CD14-positive monocyte (primary cell): ENCODE measurements at regions not wholly inside any gene's neighbourhood (a gene's known extent, or its start where the extent isn't known, plus 50 kb on each side); places are given as distances from the start of the nearest gene placed in this dataset.

Source experiments
- DNase-seq, 3 donors: peaks; one replicate each; pipeline ENCODE4 v3.0.0-alpha.2; 2011 to 2022
- H2AFZ ChIP-seq: 2 replicates; pipeline ENCODE4 v1.6.0; 2012; ENCODE audit warnings: mild to moderate bottlenecking, low read depth, low read length, inconsistent platforms; ENCODE audit not compliant: insufficient read depth, poor library complexity, severe bottlenecking
- H3K27ac ChIP-seq, 2 donors: 1 replicate in 1 of 2; 2 replicates in 1 of 2; pipeline ENCODE4 v1.5.1; 2012 to 2013; ENCODE audit warnings: low read length in 2 of 2, control low read depth in 1 of 2, inconsistent platforms in 1 of 2, low read depth in 1 of 2, mild to moderate bottlenecking in 1 of 2
- H3K27me3 ChIP-seq, 2 donors: one replicate each; pipeline versions ENCODE4 v1.6.0 to v1.6.1; 2011 to 2013; ENCODE audit warnings: low read length in 2 of 2; ENCODE audit not compliant: control insufficient read depth in 2 of 2, insufficient read depth in 2 of 2
- H3K36me3 ChIP-seq, 2 donors: replicated peaks in 1 of 2; 1 replicate in 1 of 2; 2 replicates in 1 of 2; pipeline versions ENCODE4 v1.5.1 to v1.6.1; 2012 to 2013; ENCODE audit warnings: low read length in 2 of 2, control low read depth in 1 of 2, inconsistent platforms in 1 of 2, mild to moderate bottlenecking in 1 of 2; ENCODE audit not compliant: insufficient read depth in 2 of 2, control insufficient read depth in 1 of 2
- H3K4me1 ChIP-seq, 2 donors: 1 replicate in 1 of 2; 2 replicates in 1 of 2; pipeline versions ENCODE4 v1.5.1 to v1.6.1; 2012 to 2013; ENCODE audit warnings: low read length in 2 of 2, control low read depth in 1 of 2, inconsistent platforms in 1 of 2, mild to moderate bottlenecking in 1 of 2, moderate library complexity in 1 of 2; ENCODE audit not compliant: insufficient read depth in 2 of 2, control insufficient read depth in 1 of 2
- H3K4me2 ChIP-seq: replicated peaks from 2 replicates; pipeline ENCODE3; 2012; ENCODE audit warnings: low read length, moderate library complexity, mild to moderate bottlenecking; ENCODE audit not compliant: poor library complexity, severe bottlenecking; ENCODE audit errors: extremely low read depth
- H3K4me3 ChIP-seq, 3 experiments: fragments of 200-600 bp in 1 of 3; sonication (generic) in 1 of 3; replicated peaks in 1 of 3; 1 replicate in 2 of 3; 2 replicates in 1 of 3; pipeline ENCODE4 v1.5.1; 2011 to 2013; ENCODE audit warnings: low read length in 3 of 3, mild to moderate bottlenecking in 3 of 3, control low read depth in 2 of 3, low read depth in 2 of 3, inconsistent platforms in 1 of 3, moderate library complexity in 1 of 3
- H3K79me2 ChIP-seq: 2 replicates; pipeline ENCODE4 v1.6.0; 2012; ENCODE audit warnings: mild to moderate bottlenecking, control low read depth, inconsistent platforms, low read length, moderate library complexity; ENCODE audit not compliant: insufficient read depth
- H3K9ac ChIP-seq: 2 replicates; pipeline ENCODE4 v1.6.0; 2017; ENCODE audit warnings: low read length, mild to moderate bottlenecking; ENCODE audit not compliant: insufficient read depth, poor library complexity, severe bottlenecking
- H3K9me3 ChIP-seq, 2 donors: replicated peaks in 1 of 2; 1 replicate in 1 of 2; 2 replicates in 1 of 2; pipeline versions ENCODE4 v1.5.1 to v1.6.1; 2012 to 2013; ENCODE audit warnings: low read length in 2 of 2, control low read depth in 1 of 2; ENCODE audit not compliant: control insufficient read depth in 1 of 2, insufficient read depth in 1 of 2
- H4K20me1 ChIP-seq: 2 replicates; pipeline ENCODE4 v1.6.0; 2012; ENCODE audit warnings: mild to moderate bottlenecking, low read length, control low read depth, moderate library complexity; ENCODE audit not compliant: insufficient read depth
- H3K27ac Mint-ChIP-seq, 7 donors: one replicate each; pipeline ENCODE4 v1.8.0; 2020; ENCODE audit warnings: mild to moderate bottlenecking in 7 of 7, mixed read lengths in 7 of 7, moderate library complexity in 6 of 7, inconsistent platforms in 2 of 7
- H3K27me3 Mint-ChIP-seq, 3 donors: one replicate each; pipeline ENCODE4 v1.8.0; 2021 to 2022; ENCODE audit warnings: low read depth in 3 of 3, mild to moderate bottlenecking in 3 of 3, mixed read lengths in 3 of 3, moderate library complexity in 3 of 3, inconsistent platforms in 1 of 3
- H3K36me3 Mint-ChIP-seq, 2 donors: one replicate each; pipeline ENCODE4 v1.8.0; 2020; ENCODE audit warnings: mixed read lengths in 2 of 2, inconsistent platforms in 1 of 2, mild to moderate bottlenecking in 1 of 2
- H3K4me1 Mint-ChIP-seq: one replicate; pipeline ENCODE4 v1.8.0; 2020; ENCODE audit warnings: mild to moderate bottlenecking, mixed read lengths
- H3K4me3 Mint-ChIP-seq, 2 donors: one replicate each; pipeline ENCODE4 v1.8.0; 2020; ENCODE audit warnings: mild to moderate bottlenecking in 2 of 2, mixed read lengths in 2 of 2, moderate library complexity in 1 of 2
- H3K9me3 Mint-ChIP-seq, 7 donors: one replicate each; pipeline ENCODE4 v1.8.0; 2020 to 2022; ENCODE audit warnings: mixed read lengths in 7 of 7, mild to moderate bottlenecking in 6 of 7, moderate library complexity in 6 of 7, inconsistent platforms in 2 of 7
- CTCF ChIP-seq: fragments of 200-600 bp; IDR thresholded peaks from one replicate; pipeline ENCODE4 v1.8.0; 2022; ENCODE audit warnings: antibody characterized with exemption, mild to moderate bottlenecking
- WGBS: methylation state at CpG from one replicate; pipeline ENCODE4 v1.1.5; 2013; ENCODE audit warnings: missing lambda C conversion rate; ENCODE audit not compliant: insufficient coverage; 5-methylcytosine and 5-hydroxymethylcytosine counted together
- intact Hi-C, 2 donors: fragments of 100-400 bp; cut with micrococcal nuclease; formaldehyde crosslinking; loops; one replicate each; pipeline versions ENCODE4 v1.15.0 to v1.15.1; 2023

DNA sequence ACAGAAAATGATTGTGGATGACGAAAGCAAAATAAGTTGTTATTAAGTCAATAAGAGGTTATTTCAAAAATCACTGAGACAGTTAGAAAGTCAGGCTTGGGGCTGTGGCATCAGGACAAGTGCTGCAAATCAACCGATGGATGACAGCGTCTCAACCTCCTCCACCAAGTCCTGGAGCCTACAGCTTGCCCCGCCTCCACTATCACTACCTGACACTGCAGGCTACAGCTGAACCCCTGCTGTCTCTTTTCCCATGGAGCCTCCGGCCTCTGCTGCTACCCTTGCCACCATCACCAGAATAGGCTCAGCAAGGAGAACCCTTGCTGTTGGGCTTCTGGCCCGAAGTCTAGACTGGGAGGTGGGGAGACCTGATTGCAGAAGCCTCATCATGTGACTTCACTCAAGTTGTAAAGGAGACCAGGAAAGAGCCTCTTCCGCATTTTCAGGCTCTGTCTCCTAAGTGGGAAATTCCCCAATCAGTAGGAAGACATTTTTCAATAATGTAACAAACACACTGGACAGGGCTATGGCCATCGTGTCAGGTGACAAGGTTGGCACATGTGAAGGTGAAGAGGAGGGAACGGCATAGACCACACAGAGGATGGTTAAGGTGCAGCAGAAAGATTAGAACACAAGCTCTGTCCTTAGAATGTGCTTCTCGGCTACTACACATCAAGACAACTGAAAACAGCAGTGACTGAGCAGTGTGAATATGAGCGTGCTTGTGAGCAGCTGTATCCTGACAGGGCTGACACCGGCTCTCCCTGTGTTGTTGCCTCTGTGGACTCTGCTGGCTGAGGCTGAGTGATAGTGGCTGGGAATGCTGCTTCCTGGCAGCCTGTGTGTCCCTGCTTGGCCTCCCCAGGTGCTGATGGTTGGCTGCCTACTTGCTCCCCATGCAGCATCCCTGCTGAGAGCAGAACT is 660.7 kb downstream of the PTPRU start:
- Mint-ChIP-seq H3K36me3 (no peaks in the 10 kb centered on the region), H3K4me3 (no peak overlapping the region), H3K9me3 (peaks cover 0 to 5% (median 0%) of the 10 kb centered on the region in 7 donors), H3K27ac (peak overlapping the region in 1 of 7 donors; percentile 46), H3K4me1 (peaks cover 5% of the 10 kb centered on the region), H3K27me3 (peaks cover 8 to 19% (median 12%) of the 10 kb centered on the region in 3 donors)
- DNase-seq, result peak; percentile 9 to 65 (median 28)
- no peak overlapping the region for H3K27ac ChIP-seq
- H4K20me1 ChIP-seq, result no peaks in the 10 kb centered on the region
- H3K79me2 ChIP-seq, result no peaks in the 10 kb centered on the region
- intact Hi-C loops, result no loop called here
- no peak overlapping the region for H2AFZ ChIP-seq
- no peak overlapping the region for H3K9ac ChIP-seq
- no peak overlapping the region for H3K4me3 ChIP-seq
- peaks cover 0 to 6% of the 10 kb centered on the region in 2 donors for H3K4me1 ChIP-seq
- TF ChIP-seq CTCF, result no peak
- H3K27me3 ChIP-seq, result peaks cover 0 to 3% of the 10 kb centered on the region in 2 donors
- H3K9me3 ChIP-seq, result no peaks in the 10 kb centered on the region
- no peak overlapping the region for H3K4me2 ChIP-seq
- 51% methylated on average over 5 of the region's 12 CpGs for WGBS
- H3K36me3 ChIP-seq, result no peaks in the 10 kb centered on the region

DNA sequence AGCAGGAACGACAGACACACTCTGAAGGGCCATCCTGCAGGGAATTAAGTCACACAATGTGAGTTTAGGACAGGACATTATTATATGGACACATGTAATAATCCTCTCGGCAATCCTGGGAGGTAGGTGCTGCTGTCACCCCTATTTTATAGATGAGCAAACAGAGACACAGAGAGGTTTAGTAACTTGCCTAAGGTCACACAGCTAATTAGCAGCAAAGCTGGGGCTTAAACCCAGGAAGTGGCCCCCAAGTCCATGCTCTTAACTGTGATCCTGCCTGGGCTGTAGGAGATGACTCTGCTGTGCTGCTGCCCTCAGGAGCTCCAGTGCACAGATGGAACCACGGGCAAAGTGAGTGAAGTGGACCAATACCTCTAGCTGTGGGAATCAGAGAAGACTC is 660.0 kb downstream of the PTPRU start:
- Histone ChIP-seq H3K36me3 (no peaks in the 10 kb centered on the region), H3K9ac (no peak overlapping the region), H3K79me2 (no peaks in the 10 kb centered on the region), H3K4me2 (no peak overlapping the region), H3K4me3 (no peak overlapping the region), H3K9me3 (no peaks in the 10 kb centered on the region), H3K27me3 (no peaks in the 10 kb centered on the region), H3K4me1 (peaks cover 0 to 6% of the 10 kb centered on the region in 2 donors), H3K27ac (no peak overlapping the region), H4K20me1 (no peaks in the 10 kb centered on the region), H2AFZ (no peak overlapping the region)
- no peak overlapping the region for H3K4me3 Mint-ChIP-seq
- peaks cover 0 to 5% (median 0%) of the 10 kb centered on the region in 7 donors for H3K9me3 Mint-ChIP-seq
- peaks cover 5% of the 10 kb centered on the region for H3K4me1 Mint-ChIP-seq
- WGBS, result 100% methylated on average over 3 of the region's 3 CpGs
- intact Hi-C loops, result no loop called here
- peaks cover 8 to 15% (median 9%) of the 10 kb centered on the region in 3 donors for H3K27me3 Mint-ChIP-seq
- no peak for DNase-seq
- H3K27ac Mint-ChIP-seq, result no peak overlapping the region
- no peak for TF ChIP-seq CTCF
- H3K36me3 Mint-ChIP-seq, result no peaks in the 10 kb centered on the region
